ACHN (cell line): ENCODE measurements at regions not wholly inside any gene's neighbourhood (a gene's known extent, or its start where the extent isn't known, plus 50 kb on each side); places are given as distances from the start of the nearest gene placed in this dataset.
"Not testable (repeated sequence)": the region's sequence is repeated elsewhere in the genome, so short reads cannot be mapped to it uniquely, and the experiment has no call there.

ENCODE experiments used
- DNase-seq: peaks from one replicate; pipeline ENCODE4 v3.0.0-alpha.2; 2015
- in situ Hi-C: cut with HindIII; loops from 2 replicates; pipeline ENCODE4 v1.10.0; 2017; ENCODE audit warnings: low sequenced_read_pairs, low pct_ligation_motif_present, low pct_unique_long_range_greater_than_20kb

DNA sequence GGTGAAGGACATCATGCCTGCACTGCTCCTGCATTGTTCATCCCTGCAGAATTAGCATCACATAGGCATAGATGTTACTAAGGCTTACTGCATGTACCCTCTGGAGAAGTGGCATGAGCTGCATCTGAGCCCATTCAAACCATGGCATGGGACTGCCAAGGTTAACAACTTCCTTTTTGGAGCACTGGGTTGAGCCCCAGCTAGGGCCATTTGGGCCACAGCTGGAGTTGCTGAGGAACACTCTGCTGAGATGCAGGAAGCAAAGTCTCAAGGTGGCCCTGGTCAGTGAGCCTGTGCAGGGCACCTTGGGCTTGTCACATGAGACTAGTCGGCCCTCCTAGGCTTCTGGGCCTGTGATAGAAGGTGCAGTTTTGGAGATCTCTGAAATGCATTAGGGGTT is 511.2 kb downstream of the C12orf50 start:
- in situ Hi-C loops = no loop called here
- DNase-seq = no peak

DNA sequence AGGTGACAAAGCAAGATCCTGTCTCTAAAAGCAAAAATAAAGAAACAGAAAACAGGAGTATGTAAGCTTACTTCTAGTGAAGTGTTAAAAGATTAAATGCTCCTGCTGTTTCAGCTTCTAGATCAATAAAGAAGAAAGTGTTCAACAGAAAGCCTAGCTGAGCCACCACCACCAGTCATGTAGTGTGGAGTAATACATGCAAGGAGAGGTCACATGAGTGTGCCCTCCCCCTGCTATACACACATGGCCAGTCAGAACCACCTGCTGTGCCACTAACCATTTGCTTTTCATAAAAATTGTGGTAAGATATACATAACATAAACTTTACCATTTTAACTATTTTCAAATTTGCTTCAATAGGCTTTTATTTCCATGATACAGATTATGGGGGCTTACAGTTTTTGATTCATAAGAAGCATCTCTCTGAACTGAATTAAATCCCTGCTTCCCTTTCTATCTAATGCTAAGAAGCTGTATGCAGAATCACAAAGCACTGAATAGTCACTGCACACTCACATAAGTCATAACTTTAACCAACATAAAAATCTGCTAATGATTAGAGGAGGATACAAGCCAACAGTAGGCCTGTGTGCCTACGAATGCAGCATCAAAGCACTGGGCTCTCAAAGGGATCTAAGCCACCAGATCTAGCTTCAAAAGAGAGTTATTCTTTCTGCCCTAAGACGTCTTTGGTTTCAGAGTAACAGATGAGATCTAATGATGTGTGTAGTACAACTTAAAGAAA is 515.5 kb downstream of the C12orf50 start:
- in situ Hi-C loops = no loop called here

DNA sequence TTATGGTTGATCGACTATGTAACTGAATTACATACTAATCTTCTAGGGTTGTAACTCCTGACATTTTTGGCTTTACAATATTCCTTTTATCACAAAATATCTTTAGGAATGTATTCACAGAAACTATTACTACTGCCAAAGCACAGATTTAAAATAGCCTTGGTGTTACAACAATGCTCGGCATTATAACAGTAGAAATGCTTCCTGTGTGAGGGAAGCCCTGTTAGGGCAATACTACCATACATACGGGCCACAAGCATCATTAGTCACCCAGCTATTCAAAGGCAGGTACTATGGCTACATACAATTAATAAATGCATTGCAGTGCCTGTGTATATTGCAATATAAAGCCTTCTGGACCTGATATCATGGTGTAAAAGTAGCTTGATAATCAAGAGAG is 517.8 kb downstream of the C12orf50 start:
- in situ Hi-C loops = no loop called here
- DNase-seq = no peak

More for the DNA sequence above, 515.5 kb downstream of the C12orf50 start:
- no peak for DNase-seq

DNA sequence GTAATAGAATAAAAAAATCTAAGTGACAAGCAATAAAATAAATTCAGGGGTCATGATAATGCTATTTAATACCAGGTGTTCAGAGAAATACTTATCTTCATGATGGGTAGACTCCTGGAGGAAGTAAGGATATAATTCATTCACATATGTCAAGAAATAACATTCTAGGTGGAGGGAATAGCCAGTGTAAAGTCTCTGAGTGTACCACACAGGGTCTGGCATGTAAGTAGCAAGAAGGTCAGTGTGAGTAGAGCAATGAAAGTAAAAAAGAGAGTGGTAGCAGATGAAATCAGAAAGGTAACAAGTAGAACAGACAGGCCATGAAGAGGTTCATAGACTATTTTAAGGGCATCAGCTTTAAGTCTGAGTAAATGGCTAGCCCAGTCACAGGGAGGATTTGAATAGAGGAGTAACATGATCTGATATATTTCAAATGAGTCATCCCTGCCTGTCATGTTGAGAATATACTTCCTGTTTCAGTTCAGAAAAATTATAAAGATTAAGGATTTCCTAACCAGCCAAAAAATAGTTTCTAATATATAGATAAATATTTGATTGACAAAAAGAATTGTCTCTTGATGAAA is 519.9 kb downstream of the C12orf50 start:
- in situ Hi-C loops = no loop called here
- peak; percentile 74 for DNase-seq

DNA sequence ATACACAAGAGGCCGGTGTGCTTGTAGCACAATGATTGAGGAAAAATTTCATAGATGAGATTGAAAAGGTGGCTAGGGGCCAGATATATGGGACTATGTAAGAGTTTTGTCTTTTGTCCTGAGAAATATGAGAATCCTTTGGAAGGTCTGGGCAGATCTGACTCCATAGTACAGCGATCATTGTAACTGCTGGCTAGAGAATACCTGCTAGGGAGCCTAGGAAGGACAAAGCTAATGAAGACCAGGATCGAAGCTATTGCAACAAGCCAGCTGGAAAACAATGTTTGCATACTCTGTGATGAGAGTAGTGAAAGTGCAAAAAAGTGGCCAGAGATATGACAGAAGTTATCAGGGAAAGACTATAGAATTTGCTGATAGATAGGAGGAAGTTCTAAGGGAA is 537.6 kb downstream of the C12orf50 start:
- in situ Hi-C loops = no loop called here
- no peak for DNase-seq

DNA sequence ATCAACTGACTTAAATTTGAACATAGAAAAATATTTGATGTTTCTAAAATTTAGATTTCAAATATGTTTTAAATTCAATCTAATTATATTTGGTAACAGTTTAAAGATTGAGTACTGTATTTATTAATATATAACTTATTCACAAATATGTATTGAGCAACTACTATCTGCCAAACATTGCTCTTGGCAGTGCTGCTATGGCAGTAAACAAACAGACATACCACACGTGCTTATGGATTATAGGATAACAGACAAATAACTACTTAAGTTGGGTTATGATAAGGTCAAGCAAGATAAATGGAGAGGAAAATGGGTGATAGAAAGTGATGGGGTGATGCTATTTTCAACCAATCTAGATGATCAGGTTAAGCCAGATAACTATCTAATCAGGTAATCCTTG is 538.1 kb downstream of the C12orf50 start:
- no peak for DNase-seq

DNA sequence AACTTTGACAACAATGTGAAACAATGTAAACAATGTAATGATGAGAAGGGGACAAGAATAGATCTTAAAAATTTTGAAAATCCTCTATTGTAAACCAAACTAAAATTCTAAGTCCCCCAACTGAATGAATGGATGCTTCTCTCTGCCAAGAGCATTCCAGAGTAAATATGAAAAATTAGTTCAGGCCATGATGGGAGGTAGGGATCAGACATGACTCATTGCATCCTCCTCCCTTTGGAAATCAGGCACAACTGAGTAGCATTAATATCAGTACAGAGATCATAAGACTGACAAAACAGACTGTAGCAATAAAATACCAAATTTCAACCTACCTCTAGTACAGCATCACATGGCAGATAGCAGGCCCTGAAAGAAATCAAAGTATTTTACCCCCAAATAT is 559.9 kb downstream of the C12orf50 start:
- DNase-seq = no peak
- in situ Hi-C loops = no loop called here

More for the DNA sequence above, 538.1 kb downstream of the C12orf50 start:
- in situ Hi-C loops = no loop called here

DNA sequence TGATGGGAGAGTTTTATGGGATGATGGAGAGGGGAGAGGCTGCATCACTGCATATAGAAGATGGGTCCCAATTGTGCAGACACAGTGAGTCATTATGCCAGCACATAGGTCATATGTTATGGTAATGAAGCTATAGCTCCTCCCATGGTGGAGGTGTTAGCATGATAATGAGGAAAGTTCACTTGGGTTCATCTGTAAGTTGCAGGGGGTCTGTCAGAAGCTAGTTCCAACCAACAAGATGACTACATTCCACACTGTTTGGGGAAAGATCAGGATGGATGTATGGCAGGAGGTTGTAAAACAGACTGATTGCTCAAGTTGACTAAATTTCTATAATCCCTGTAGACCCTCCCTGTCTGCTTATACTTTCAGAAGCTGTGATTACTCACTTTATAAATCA is 561.3 kb downstream of the C12orf50 start:
- in situ Hi-C loops = no loop called here
- no peak for DNase-seq

DNA sequence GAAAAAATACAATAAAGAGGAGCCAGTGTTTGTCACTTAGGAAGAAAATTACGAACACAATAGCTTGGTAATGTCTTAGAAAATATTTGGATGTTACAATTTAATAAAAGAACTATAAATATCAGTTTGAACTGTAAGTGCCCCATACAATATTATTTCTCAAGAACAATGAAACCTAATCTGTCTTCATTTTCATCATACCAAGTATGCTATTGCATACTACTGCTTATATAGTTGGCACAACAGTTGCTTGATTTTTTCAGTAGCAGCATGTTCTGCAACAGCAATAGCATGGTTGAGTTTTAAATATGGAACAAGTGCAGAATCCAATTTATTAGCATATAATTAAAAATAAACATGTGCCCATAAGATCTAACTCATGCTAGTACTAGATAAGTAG is 564.6 kb downstream of the C12orf50 start:
- DNase-seq = no peak

DNA sequence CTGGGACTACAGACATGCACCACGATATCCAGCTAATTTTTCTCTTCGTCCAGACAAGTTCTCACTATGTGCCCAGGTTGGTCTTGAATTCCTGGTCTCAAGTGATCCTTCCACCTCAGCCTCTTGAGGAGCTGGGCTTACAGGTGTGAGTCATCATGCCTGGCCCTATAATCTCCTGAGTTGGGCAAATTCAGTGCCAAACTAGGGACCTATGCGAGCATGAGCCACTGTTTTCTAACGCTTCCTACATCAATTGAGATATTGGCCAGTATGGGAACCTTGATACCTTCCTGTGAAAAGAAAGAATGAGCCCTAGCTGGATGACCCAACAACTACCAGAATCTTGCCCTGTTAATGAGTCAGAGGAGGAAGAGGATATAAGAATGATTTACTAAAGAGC is 585.2 kb downstream of the C12orf50 start:
- peak; percentile 27 for DNase-seq
- in situ Hi-C loops = no loop called here

More for the DNA sequence above, 564.6 kb downstream of the C12orf50 start:
- in situ Hi-C loops = no loop called here

DNA sequence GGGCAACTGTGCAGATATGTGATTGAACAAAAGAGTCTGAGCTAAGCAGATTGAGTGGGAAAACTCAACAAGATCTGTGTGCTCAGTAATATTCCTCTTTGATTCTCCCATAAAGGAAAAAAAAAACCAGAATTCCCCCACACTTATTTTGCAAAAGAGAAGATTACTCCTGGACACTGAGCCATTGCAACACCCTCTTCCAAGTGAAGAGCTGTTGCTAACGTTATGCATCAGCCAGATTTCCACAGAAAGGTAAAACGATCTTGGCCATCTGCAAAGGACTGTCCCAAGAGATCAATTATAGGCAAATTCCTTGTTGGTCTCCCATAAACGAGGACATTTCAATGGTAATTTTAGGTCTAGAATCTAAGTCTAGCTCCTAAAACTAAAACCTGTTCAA is 587.7 kb downstream of the C12orf50 start:
- in situ Hi-C loops = no loop called here
- no peak for DNase-seq

DNA sequence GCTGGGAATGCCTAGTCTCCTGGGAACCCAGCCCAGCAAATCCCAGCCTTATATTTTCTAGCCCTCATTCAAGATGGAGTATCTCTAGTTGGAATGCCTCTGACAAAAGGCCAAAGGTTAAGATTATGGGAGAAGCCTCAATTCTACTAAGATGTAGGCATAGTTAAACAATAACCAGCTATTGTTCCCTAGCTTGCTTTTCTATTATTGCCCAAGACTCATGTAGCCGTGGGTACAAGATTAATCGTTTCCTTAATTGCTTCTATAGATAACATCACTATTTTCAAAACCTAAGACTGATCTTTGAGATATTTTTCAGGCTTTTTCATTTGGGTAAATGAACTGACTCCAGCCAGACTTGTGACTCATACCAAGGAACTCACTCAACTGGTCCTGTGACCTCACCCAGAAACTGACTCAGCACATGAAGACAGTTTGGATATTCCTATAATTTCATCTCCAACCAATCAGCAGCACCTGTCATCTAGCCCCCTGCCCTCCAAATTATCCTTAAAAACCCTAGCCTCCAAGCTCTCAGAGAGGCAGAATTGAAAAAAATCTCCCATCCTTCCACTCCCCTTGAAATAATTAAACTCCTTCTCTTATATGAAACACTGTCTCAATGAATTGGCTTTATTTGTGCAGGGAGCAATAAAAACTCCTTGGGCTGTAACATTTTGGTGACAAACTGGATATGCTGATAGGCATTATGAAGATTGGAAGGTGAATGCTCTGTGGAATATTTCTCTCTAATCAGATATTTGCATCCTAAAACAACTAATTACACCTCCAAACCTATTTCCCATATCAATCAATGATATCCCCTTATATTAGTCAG is 589.0 kb downstream of the C12orf50 start:
- in situ Hi-C loops = no loop called here
- DNase-seq = peak; percentile 92

DNA sequence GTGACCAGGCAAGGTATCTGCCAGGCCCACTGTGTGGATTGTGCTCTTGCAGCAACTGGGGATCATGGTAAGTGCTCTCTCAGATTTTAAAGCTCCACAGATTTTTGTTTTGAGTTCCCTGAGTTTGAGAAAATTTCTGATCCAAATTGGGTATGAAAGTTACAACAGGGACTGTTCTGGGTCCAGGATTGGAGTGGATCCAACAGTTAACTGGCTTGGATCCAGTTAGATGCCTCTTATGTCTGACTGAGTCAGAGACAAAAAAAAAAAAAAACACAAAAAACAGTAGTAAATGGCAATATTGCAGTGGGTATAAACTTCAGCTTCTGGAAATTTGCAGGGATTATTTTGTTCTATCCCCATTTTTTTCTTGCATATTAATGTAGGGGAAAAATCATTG is 598.8 kb downstream of the C12orf50 start:
- no peak for DNase-seq
- in situ Hi-C loops = no loop called here

DNA sequence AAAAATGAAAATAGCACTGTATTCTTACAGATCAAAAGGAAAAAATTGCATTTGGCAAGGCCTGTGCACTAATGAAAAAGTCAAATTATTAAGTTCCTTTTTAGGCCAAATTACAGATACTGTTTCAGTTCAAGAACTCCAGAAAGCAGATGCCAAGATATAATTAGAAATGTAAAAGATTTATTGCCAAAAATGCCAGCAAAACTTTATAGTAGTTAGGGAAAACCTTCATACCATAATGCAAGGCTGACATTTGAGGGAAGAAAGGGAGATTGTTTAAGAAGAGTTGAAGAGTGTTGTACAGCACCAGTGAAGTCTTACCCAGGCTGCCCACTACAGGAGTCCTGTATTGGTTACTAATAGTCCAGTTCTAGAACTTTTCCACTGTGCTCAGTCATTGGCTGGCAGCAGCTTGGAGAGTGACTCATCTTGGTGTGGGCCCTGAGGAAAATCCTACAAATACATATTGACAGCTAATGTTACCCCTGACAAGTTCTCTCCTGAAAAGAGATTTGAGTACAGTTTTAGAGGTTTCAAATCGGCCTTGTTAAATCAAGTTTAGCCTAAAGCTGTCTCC is 600.4 kb downstream of the C12orf50 start:
- DNase-seq = no peak
- in situ Hi-C loops = no loop called here

DNA sequence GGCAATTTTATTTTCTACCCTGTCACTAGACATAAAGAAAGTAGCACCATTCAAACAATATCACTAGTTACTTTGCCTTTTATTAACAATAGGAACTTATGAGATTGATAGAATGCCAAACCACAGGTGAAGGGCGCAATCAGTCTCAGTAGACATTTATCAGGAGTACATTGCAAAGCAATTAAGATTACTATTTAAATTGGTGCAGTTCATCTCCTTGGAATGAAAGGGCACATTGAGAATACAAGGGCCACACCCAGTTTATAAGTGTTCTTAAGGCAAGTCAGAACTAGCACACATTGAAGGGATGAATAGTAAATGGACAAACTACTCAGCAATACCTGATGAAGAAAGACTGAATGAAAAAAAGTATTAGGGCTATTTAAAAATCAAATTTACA is 601.4 kb downstream of the C12orf50 start:
- DNase-seq = no peak
- in situ Hi-C loops = no loop called here

DNA sequence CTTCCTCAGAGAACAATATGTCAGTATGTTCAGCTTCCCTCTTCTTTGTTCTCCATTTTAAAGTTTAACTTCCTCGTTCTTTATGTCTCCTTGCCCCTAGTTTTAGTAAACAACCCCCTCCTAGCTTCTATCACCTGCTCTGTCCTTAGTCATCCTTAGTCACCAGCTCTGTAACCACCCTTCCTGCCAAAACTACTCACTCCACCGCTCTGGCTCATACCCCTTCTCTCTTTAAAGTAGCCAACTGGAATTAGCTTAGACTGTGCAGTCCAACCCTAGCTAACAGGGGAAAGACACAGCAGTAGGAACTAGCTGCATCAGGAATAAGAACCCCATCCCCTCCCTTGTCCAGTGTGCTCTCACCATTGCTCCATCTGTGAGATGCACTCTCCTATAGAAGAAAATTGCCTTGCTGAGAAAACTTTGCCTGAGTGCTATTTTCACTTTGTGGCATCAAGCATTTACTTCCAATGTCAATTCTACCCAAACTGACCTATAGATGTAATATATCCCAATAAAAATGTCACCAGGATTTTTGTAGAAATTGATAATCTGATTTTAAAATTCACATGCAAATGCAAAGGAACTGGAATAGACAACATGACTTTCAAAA is 603.2 kb downstream of the C12orf50 start:
- in situ Hi-C loops = no loop called here

DNA sequence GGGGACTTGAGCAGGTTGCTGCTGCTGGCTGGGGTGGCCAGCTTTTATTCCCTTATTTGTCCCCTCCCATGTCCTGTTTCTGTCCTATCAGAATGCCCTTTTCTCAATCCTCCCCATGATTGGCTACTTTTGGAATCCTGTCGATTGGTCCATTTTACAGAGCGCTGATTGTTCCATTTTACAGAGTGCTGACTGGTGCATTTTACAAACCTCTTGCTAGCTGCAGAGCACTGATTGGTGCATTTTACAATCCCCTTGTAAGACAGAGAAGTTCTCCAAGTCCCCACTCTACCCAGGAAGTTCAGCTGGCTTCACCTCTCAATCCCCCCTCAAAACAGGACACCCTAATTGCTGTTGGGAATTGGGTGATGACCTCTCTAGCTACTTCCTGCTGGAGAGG is 608.0 kb downstream of the C12orf50 start:
- DNase-seq, in situ Hi-C loops: not testable (repeated sequence)

More for the DNA sequence above, 603.2 kb downstream of the C12orf50 start:
- DNase-seq = no peak

DNA sequence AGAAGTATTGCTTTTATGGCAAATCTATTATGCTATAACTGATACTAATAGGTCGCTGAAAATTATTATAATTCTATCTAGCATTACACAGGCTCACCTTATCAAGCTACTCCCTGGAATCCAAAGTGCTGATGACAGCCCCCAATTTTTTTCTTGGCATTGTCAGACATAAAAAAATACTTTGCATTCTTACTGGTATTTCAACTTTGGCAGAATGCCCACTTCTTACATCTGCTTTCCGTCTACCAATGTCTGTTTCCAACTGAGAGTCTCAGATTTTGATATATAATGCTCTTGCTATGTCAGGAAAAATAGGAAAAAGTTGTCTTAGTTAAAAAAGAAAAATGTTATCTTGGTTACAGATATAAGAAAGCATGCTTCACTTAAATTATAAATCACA is 615.4 kb downstream of the C12orf50 start:
- in situ Hi-C loops = no loop called here
- no peak for DNase-seq

DNA sequence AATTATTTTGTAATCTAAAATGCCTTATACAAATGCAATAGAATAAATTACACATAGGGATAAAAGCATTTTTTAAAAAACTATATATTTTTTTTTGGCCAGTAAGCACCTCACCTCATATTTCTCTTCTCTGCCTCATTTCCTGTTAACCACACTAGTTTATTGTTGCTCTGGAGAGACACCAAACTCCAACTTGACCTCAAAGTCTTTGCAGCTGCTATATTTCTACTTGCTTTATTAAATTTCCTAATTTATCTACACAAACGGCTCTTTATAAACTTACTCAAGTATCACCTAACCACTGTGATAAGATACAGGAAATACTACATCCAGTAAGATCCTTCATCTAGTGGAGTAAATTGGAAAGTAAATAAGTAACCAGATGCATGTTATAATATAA is 622.3 kb downstream of the C12orf50 start:
- DNase-seq = no peak
- in situ Hi-C loops = no loop called here
